Caki2 (cell line): ENCODE measurements at regions not wholly inside any gene's neighbourhood (a gene's known extent, or its start where the extent isn't known, plus 50 kb on each side); places are given as distances from the start of the nearest gene placed in this dataset.
"Not testable (repeated sequence)": the region's sequence is repeated elsewhere in the genome, so short reads cannot be mapped to it uniquely, and the experiment has no call there.

Source experiments
- DNase-seq: peaks from one replicate; pipeline ENCODE4 v3.0.0-alpha.2; 2015; ENCODE audit warnings: low read depth
- in situ Hi-C: cut with HindIII; loops from 2 replicates; pipeline ENCODE4 v1.10.0; 2016; ENCODE audit warnings: low sequenced_read_pairs, low pct_unique_long_range_greater_than_20kb, mixed read lengths

- in situ Hi-C loops: no loop called here
These were observed 258.6 kb upstream of the CTNND2 start for GRCh38 chr5:12162863-12163262.

DNA sequence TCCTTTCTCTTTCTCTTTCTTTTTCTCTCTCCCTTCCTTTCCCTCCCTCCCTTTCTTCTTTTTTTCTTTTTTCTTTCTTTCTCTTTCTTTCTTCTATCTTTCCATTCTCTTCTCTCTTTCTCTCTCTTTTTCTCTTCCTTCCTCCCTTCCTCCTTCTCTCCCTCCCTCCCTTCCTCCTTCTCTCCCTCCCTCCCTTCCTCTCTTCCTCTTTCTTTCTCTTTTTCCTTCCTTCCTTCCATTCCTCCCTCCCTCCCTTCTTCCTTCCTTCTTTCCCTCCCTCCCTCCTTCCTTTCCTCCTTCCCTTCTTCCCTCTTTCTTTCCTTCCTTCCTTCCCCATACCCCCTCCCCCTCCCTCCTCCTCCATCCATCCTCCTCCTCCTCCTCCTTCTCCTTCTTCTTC, 243.3 kb upstream of the CTNND2 start:
- DNase-seq: no peak
- in situ Hi-C loops: no loop called here

More at GRCh38 chr5:12162863-12163262, 258.6 kb upstream of the CTNND2 start:
- no peak for DNase-seq

DNA sequence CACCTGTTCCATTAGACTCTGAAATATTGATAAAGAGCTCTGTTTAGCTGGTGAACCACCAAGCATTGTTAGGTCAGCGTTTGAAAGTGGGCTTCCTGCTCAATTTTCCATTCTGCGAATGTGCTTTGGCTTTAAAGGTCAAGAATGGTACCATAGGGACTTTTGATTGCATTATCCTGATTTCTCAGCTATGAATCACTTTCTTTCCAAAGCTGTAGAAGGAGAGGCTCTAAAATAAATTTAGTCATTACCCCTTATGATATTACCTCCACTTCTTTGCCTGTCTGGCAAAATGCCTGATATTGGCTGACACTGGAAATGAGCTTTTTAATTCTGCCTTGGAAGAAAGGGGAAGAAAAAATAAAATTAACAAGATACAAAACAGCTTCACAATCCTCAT, 237.2 kb upstream of the CTNND2 start:
- DNase-seq: no peak
- in situ Hi-C loops: no loop called here

DNA sequence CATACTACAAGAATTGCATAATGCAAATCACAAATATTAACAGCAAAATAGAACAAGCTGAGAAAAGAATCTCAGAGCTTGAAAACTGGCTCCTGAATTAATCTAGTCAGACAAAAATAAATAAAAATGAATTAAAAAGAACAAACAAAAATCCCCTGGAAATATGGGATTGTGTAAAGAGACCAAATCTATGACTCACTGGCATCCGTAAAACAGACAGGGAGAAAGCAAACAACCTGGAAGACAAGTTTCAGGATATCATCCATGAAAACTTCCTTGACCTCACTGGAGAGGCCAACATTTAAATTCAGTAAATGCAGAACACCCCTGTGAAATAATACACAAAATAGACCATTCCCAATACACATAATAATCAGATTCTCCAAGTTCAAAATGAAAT, 229.3 kb upstream of the CTNND2 start:
- in situ Hi-C loops: no loop called here

DNA sequence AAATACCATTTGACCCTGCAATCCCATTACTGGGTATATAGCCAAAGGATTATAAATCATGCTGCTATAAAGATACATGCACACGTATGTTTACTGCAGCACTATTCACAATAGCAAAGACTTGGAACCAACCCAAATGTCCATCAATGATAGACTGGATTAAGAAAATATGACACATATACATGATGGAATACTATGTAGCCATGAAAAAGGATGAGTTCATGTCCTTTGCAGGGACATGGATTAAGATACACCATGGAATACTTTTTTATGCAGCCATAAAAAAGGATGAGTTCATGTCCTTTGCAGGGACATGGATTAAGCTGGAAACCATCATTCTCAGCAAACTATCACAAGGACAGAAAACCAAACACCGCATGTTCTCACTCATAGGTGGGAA, 226.8 kb upstream of the CTNND2 start:
- DNase-seq, in situ Hi-C loops: not testable (repeated sequence)

More for the DNA sequence above, 229.3 kb upstream of the CTNND2 start:
- no peak for DNase-seq

GRCh38 chr5:12125895-12126294, 221.6 kb upstream of the CTNND2 start:
- DNase-seq: no peak

DNA sequence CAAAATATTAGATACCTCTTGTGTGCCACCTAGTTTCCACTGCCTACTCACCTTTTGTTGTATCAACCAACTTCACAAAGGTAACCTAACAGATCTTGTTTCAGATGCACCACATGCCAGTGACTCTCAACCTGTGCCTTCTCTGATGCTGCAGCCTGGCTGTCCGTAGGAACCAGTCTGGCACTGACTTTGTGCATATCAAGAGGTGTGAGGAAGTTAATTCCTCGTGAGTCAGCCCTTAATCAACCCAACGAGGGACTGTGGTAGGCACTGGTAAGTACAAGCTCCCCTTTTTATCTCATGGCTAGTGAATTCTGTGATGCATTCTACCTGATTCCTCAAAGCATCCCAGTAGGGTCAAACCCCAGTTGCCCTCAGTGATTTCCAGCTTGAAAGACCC, 215.4 kb upstream of the CTNND2 start:
- in situ Hi-C loops: no loop called here
- DNase-seq: no peak

More at GRCh38 chr5:12125895-12126294, 221.6 kb upstream of the CTNND2 start:
- in situ Hi-C loops: no loop called here

GRCh38 chr5:12114075-12114474, 209.8 kb upstream of the CTNND2 start:
- in situ Hi-C loops: no loop called here
- no peak for DNase-seq

GRCh38 chr5:12113062-12113461, 208.8 kb upstream of the CTNND2 start:
- in situ Hi-C loops: no loop called here
- no peak for DNase-seq

DNA sequence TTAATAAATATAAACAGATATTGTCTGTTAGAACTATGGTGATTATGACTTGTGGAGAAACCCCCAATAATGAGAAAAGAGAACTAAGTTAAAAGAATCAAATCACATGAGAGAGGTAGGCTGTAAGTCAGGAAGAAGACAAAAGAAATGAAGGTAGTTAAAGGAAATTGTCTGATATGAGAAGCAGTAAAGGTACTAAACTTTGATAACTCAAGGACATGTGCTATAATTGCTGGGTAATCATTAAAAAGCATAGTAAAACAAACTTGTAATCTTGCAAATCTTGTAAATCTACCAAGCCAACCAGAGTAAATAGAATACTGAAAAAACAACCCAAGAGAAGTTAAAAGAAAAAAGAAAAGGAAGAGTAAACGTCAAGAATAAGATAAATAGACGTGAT, 207.0 kb upstream of the CTNND2 start:
- DNase-seq: no peak
- in situ Hi-C loops: no loop called here

DNA sequence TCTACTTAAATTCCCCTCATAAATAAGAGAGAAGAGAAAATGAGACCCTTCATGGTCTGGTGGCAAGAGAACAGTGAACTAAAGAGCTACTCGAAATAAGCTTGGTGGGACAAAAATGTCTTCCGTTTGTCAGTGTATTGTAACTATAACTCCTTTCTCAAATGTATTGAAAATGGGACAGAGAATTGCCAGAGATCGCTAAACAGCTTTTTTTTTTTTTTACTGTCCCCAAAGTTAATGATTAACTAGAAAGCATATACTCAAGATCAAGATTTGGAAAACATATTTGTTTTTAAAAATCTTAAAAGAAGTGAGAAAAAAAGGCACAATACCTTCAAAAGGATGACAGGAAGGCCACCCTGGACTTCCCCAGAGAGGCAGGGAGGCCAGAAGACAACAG, 206.4 kb upstream of the CTNND2 start:
- DNase-seq: peak; percentile 2
- in situ Hi-C loops: no loop called here

DNA sequence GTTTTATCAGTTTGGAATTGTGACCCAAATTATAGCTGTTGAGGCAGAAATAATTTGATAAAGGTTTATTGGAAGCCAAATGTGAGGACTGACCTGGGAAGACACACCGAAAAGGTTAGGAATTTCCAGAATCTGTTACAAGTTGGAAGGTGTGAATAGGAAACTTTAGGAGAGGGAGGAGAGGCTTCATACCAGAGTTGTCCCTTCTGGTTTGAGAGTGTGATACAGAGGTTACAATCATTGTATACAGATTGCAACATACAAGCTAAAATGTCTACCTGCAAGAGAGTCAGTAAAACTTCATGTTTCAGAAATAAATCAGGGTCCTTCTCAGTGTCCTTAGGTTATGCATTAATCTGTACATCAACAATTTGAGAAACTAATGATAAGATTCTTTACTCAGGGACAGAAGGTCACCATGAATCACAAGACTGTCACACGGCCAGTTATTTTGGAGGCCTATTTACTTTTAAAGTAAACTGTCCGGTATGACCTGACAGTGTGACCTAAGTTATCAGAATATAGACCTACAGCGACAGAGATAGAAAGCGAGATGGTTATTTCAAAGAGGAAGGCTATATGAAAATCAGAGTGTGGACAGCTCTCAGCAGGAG, 204.9 kb upstream of the CTNND2 start:
- DNase-seq: no peak
- in situ Hi-C loops: no loop called here

GRCh38 chr5:12102151-12102550, 197.9 kb upstream of the CTNND2 start:
- DNase-seq: no peak
- in situ Hi-C loops: no loop called here

DNA sequence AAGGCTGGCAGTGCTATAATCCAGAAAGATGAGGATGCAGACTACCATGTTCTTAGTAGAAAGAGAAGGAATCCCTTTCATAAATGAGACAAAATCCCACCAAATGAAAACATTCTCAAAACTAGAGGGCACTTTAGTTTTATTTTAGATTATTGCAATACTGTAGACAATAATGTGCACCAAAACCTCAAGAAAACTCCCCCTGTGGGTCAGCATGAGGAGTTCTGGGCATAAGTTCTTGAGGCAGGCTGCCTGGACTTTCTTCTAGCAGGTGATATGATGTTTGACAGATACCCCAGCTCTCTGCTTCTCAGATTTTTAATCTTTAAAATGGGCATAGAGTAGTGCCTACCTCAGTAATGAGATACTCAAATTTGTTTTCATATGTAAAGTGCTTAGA, 196.3 kb upstream of the CTNND2 start:
- in situ Hi-C loops: no loop called here
- no peak for DNase-seq

GRCh38 chr5:12099296-12099695, 195.1 kb upstream of the CTNND2 start:
- in situ Hi-C loops: no loop called here
- no peak for DNase-seq

GRCh38 chr5:12095808-12096281, 191.6 kb upstream of the CTNND2 start:
- in situ Hi-C loops: no loop called here

DNA sequence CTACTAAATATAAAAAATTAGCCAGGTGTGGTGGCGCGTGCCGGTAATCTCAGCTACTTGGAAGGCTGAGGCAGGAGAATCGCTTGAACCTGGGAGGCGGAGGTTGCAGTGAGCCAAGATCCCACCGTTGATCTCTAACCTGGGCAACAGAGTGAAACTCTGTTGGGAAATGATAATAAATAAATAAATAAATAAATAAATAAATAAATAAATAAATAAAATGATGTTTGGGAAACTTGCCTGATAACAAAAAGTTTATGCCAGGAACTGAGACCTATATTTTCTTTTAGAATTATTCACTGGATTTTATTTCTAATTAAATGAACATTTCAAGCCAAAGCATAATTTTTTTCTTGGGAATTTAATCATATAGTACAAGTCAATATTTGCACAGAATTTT, 189.3 kb upstream of the CTNND2 start:
- no peak for DNase-seq

More at GRCh38 chr5:12095808-12096281, 191.6 kb upstream of the CTNND2 start:
- DNase-seq: no peak

GRCh38 chr5:12080761-12081160, 176.5 kb upstream of the CTNND2 start:
- in situ Hi-C loops: no loop called here

More for the DNA sequence above, 189.3 kb upstream of the CTNND2 start:
- in situ Hi-C loops: no loop called here

GRCh38 chr5:12078286-12078685, 174.0 kb upstream of the CTNND2 start:
- in situ Hi-C loops, DNase-seq: not testable (repeated sequence)

More at GRCh38 chr5:12080761-12081160, 176.5 kb upstream of the CTNND2 start:
- DNase-seq: no peak

GRCh38 chr5:12073426-12073825, 169.2 kb upstream of the CTNND2 start:
- in situ Hi-C loops: no loop called here

More at GRCh38 chr5:12073426-12073825, 169.2 kb upstream of the CTNND2 start:
- no peak for DNase-seq
